ENCODE measurements at regions not wholly inside any gene's neighbourhood (a gene's known extent, or its start where the extent isn't known, plus 50 kb on each side); places are given as distances from the start of the nearest gene placed in this dataset.
"Not testable (repeated sequence)": the region's sequence is repeated elsewhere in the genome, so short reads cannot be mapped to it uniquely, and the experiment has no call there.

DNA sequence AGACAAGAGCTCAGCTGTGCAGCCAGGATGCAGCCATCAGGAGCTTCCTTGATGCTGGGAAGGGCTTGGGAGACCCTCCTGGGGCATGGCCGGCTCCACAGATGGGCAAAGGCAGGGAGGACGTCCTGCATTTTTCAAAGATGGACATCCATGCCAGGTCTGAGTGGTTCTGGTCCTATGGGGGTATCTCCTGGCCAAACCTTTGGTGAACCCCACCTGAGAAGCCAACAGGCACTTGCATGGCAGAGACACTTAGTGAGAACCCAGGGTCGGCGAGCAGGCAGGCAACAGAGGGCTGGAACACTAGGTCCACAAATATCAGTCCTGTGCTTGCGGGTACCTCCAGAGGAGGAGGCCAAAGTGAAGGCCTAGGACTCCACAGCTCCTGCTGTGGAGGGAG lies 70.0 kb downstream of the KCTD15 start:
- DNase-seq (ENCODE audit: low read depth in 2 of 2): no peak

DNA sequence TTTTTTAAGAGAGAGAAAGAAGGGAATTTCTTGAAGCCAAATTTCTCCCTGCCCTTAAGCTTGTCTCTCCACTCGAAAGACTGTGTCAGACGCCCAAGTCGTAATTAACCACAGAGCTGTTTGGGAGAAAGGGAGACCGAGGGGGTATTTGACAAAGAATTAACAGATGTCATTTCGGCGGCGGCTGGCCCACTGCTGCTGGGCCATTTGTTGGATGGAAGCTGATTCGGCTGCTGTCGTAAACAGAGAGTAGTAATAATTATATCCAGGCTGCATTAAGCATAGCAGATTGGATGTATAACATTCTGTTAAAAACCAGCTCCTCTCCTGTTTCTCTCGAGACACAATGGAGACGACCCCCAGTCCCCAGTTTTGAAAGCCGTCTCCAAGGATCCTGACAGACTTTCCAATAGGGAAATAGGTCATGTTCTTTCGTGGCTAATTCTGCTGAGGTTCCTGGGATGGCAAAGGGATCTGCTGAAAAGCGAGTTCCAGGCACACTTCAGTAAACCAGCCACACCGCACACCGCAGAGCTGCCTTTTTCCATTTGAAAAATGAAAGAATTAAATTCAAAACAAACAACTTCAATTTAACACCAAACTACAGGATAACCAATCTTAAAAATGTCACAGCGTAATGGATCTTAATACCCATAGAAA lies 71.5 kb downstream of the KCTD15 start:
- DNase-seq (ENCODE audit: low read depth in 2 of 2): no peak

DNA sequence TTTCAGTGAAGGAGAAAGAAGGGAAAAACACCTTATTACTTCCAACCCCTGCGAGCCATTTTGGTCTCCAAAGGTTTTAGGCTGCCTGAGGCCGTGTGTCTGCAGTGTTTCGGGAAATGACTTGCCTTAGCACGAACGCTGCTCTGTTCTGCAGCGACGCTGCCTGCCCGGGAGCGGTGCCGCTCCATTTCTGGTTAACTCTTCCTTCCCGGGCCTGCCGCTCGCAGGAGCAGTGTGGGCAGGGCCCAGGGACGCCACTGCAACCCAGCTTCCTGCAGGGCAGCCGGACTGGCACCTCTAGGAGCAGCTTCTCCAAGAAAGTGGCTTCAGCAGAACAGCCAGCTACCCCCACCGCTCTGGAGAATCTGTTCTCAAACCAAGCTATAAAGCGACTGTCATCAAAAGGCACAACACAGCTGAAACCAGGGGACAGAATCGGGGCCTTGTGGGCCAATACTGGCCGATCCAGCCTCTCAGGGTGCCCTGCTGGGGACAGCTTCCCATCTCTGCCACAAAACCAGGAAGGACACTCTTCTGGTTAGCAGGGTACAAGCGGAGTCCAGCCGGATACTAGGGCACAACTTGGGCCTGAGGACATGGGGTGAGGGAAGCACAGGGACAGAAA lies 72.2 kb downstream of the KCTD15 start:
- DNase-seq (ENCODE audit: low read depth in 2 of 2): no peak

DNA sequence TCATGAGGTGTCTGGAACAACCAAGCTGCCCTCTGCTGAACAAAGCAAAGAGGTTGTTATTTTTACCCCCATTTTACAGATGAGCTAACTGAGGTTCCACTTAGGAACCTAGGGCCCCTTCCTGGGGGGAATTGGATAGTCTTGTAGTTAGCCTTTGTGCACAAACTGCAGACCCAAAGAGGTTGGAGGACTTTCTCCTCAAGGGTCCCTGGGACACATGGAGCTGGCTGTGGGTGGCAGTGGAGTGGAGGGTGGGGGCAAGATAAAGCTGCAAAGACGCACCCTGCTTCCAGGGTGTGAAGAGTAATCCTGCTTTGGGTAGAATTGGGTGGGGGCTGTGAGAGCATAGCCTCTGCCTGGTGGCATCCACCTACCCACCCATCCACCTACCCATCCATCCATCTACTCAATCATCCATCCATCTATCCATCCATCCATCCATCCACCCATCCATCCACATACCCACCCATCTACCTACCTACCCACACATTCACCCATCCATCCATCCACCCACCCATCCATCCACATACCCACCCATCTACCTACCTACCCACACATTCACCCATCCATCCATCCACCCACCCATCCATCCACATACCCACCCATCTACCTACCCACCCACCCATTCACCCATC lies 73.7 kb downstream of the KCTD15 start:
- DNase-seq (ENCODE audit: low read depth in 2 of 2): not testable (repeated sequence)

DNA sequence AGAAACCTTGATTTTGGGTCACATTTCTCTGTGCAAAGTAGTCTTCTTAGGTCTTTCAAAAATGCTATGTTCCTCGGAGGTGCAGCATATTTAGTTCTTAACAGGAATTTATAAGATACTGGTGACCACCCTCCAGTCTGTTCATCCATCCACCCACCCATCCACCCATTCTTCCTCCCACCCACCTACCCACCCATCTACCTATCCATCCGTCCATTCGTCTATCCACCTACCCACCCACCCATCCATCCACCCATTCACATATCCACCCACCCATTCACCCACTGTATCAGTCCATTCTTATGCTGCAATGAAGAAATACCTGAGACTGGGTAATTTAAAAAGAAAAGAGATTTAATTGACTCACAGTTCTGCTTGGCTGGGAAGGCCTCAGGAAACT lies 74.9 kb downstream of the KCTD15 start:
- DNase-seq (ENCODE audit: low read depth in 2 of 2): no peak

DNA sequence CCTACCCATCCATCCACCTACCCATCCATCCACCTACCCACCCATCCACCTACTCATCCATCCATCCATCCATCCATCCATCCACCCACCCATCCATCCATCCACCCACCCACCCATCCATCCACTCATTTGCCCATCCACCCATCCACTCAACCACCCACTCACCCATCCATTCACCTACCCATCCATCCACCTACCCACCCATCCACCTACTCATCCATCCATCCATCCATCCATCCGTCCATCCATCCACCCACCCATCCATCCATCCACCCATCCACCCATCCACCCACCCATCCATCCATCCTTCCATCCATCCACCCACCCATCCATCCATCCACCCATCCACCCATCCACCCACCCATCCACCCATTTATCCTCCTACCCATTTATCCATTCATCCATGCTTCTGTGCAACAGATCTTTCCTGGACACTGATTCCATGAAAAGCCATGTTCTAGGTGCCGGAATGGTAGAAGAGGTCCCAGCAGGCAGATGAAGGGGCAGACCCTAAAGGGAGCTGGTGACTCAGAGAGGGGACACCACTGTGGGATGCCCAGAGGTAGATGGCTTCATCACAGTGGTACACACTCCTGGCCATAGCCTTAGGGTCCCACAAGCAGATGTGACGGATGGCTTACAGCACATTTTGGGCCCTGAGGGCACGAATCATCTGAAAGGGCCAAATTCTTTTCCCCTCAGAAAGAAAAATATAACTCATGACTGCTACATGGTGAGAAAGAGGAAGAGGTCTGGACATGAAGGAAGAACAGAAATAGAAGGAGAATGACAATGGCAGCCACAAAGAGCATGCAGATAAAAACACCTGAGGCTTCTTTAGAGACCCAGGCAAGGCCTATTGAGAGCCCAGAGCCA lies 76.0 kb downstream of the KCTD15 start:
- no peak for DNase-seq (ENCODE audit: low read depth in 2 of 2)

DNA sequence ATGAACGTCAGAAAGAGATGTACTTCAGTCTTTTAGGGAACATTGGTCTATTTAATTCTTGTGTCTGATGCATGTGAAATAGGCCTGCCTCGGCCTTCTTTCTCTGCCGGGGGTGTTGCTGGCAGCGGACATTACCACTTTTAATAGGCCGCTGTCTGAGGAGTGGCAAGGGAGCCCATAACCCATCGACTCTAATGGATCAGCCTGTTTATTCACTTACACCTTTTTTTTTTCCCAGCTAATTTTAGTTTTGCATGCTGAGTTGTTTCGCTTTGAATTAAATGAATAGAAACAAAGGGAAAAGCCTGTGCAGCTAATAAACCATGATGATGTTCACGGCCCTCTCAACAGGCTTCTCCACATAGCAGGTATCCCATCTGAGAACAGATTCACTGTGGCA lies 78.4 kb downstream of the KCTD15 start:
- no peak for DNase-seq (ENCODE audit: low read depth in 2 of 2)

DNA sequence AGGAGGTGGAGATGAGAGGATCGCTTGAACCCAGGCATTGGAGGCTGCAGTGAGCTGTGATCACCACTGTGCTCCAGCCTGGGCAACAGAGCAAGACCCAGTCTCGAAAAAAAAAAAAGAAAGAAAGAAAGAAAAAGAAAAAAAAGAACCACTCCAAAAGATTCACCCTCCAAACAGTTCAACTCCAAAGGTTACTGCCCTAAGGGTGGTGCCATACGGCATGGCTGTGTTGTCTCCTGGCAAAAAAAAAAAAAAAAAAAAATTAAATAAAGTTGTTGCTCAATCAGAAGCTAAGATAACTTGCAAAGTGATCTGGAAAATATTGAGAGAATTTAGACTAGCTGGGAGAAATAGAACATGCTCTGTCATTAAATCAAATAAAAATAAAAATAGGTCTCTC lies 79.5 kb downstream of the KCTD15 start:
- DNase-seq (ENCODE audit: low read depth in 2 of 2): no peak

DNA sequence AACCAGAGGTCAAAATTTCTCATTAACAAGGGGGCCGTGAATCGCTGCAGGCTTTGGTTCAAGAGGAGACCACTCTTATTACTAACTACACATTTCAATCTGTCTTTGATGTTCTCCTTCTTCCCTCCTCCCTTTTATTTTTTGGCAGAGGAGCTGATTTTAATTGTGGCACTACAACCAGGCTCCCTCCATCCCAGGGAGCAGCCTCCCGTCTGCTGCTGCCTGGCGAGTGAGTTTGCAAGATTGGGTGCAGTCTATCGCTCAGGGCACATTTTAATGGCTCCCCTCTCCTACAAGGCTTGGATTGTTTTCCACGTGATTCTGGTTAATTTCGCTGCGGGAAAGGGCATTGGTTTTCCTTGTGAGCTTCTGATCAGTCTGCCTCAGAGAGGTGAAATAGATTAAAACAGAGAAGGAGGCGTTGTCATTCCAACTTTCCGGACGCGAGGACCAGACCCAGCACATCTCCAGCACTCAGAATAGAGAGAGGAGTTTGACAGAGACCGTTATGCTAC lies 81.4 kb downstream of the KCTD15 start:
- no peak for DNase-seq (ENCODE audit: low read depth in 2 of 2)

DNA sequence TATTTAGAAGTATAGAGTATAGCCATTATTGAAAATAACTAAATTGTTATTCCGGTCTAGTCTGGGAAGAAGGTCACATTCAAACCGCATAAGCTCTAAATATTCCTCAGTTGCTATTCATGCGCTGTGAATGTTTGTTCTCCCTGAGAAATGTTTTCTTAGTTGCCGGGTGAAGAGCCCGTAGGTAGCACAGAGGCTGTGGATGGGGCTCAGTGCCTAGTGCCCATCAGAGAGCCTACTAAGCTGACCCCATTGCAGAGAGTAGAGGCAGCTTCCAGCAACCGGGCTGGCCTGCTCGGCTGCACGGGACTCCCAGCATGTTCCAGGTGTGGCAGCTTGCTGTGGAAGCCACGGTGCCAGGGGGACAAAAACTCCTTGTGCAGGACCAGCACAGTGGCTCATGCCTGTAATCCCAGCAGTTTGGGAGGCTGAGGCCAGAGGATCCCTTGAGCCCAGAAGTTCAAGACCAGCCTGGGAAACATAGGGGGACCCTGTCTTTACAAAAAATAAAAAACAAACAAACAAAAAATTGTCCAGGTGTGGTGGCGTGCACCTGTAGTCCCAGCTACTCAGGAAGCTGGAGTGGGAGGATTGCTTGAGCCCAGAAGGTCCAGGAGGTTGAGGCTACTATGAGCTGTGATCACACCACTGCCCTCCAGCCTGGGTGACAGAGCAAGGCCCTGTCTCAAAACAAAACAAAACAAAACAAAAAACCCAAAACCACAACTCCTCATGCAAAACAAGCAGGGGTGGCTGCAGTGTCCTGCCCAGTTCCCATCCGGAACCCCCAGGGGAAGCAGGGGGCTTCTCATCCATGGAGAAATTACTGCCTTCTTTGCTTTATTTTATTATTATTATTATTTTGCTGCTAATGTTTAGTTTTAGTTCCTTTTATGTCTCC lies 82.5 kb downstream of the KCTD15 start:
- DNase-seq (ENCODE audit: low read depth in 2 of 2): no peak

DNA sequence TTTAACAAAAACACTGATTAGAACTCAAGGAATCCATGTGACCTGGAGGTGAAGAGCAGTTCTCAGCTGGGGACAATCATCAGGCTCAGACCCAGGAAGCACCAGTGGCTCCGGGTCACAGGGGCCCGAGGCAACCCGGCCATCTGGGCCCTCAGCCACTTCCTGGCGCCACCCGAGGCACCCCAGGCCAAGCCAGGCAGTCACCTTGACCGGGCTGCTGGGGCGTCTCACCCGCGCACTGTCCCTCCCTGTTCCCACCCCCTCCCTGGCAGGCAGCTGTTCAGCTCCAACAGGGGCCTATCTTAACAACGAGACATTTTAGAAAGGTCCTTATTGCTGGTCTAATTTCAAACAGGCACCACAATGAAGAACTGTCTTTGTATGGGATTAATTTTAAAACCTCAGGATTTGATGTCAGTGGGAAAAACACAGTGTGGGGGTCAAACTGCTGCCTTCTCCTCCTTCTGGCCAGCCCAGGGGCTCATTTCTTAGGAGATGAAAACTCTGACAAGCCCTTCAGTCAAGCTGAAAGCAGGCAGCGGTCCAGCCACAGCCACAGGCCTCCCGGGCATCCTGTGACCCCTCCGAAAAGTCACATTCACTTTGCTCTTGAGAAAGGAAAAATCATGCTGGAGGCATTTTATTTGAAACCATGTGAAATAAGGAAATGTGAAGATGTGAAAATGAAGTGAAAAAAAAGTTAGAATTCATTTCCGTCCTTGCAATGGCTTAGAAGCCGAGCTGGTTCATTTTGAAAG lies 83.3 kb downstream of the KCTD15 start:
- DNase-seq (ENCODE audit: low read depth in 2 of 2): no peak

DNA sequence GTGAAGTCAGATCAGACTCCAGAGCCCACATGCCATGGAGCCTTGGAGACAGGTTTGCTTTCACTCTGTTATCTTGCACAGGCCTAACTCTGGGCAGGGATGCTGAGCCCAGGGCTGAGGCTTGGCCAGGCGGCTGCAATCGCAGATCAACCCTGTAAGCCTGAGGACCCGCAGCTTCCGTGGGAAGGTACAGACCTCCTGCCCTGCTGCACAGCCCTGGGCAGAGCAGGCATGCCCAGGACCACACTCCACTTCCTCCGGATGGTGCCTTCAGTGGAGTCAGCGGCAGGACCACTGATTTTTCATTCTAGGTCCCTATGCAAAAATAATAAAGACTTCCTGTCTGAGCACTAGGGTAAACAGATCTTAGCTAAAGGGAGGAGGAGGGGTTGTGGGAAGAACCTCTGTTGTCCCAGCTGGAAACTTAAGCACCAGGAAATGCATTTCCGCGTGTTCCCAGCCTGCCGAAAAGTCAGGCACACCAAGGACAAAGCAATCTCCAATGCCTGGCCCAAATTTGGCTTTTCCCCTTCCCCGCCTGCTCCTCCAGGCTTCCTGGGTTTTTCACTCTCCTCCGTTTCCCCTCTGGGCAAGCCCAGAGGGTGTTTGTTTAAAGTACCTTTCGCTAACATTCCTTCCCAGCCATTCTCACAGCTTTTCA lies 87.3 kb downstream of the KCTD15 start:
- DNase-seq (ENCODE audit: low read depth in 2 of 2): no peak

DNA sequence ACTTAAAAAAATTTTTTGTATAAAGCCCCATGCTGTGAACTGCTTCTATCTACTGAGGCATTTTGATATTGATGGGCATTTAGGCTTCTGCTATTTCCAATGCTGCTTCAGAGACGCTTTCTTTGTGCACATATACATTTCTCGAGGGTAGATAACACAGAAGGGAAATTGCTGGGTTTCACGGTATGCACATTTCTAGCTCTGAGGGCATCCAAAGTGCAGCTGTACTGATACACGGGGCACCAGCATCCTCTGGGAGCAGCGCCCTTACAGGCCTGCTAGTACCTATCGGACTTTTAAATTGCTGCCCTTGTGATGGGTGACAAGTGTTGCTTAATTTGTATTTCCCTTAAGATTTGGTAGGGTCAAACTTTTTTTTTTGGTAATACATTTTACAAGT lies 88.6 kb downstream of the KCTD15 start:
- no peak for DNase-seq (ENCODE audit: low read depth in 2 of 2)

DNA sequence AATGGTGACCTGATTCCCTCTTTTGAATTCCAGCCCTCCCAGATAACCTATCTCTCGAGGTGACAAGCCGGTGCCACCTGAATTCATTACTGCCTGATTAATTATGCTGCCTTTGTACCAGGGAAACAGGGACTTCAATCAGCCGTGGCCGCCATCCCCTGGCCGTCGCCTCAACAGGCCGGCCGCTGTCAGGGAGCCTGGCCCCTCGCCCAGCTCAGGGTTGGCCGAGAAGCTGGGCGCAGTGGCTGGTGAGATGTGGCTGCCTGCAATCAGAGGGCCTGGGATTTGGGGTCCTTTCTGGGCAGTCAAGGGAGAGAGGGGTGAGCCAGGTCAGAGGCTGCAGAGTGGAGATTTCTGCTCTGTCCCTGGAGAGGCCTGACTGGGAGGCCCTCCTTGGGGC lies 91.2 kb downstream of the KCTD15 start:
- DNase-seq (ENCODE audit: low read depth in 2 of 2): no peak

DNA sequence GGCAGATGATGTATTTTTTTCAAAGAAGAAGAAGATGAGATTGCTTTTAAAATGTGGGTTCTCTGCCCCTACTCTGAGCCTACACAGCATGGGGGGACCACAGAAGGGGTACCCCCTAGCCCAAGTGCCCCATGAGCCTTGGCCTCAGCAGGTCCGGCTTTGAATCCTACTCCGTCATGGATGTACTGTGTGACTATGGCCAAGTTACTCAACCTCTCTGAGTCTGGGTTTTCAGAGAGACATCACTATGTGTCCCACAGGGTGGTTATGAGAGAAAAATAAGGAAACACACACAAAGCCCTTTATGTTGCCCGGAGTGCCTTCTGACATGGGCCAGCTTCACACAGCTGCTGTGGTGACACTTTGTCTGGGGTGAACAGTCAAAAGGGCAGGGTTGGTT lies 92.0 kb downstream of the KCTD15 start:
- no peak for DNase-seq (ENCODE audit: low read depth in 2 of 2)

DNA sequence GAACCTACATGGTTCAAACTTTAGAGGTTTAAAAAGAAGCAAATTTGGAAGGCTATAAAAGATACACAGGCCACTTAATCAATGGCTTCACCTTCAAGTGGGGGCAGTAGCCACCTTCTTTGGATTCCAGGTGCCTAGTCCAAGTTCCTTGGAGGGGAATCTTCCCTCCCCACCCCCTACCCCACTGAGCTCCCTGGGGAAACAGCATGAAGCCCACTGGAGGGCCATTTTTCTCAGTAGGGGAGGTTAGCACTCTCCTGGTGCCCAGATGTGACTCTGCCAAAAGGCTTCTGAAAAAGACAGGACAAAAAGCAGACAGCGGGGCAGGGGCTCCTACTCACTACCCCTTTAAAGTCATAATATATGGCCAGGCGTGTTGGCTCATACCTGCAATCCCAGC lies 93.9 kb downstream of the KCTD15 start:
- no peak for DNase-seq (ENCODE audit: low read depth in 2 of 2)

DNA sequence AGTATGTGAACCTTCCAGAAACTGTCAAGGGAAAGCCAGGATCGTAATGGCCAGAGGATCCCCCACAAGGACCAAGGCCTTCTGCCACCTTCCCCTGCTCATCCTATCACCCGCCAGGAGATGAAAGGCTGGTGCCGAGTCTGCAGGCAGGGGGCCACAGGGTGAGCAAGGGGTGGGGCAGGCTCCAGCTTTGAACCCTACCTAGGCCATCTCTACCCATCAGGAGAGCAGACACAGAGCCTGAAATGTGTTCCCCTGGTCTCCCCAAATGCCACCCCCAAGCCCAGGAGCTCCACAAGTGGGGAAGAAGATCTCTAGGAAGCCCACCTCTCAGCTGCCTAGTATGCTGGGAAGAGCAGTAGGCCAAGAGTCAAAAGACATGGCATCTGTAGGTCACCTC lies 95.1 kb downstream of the KCTD15 start:
- DNase-seq (ENCODE audit: low read depth in 2 of 2): no peak

DNA sequence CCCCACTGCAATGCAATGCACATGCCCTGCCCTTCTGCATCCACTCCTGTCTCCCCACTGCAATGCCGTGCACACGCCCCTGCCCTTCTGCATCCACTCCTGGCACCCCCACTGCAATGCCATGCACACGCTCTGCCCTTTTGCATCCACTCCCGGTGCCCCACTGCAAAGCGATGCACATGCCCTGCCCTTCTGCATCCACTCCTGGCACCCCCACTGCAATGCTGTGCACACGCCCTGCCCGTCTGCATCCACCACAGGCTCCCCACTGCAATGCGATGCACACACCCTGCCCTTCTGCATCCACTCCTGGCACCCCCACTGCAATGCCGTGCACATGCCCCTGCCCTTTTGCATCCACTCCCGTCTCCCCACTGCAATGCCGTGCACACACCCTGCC lies 98.1 kb downstream of the KCTD15 start:
- DNase-seq (ENCODE audit: low read depth in 2 of 2): no peak

DNA sequence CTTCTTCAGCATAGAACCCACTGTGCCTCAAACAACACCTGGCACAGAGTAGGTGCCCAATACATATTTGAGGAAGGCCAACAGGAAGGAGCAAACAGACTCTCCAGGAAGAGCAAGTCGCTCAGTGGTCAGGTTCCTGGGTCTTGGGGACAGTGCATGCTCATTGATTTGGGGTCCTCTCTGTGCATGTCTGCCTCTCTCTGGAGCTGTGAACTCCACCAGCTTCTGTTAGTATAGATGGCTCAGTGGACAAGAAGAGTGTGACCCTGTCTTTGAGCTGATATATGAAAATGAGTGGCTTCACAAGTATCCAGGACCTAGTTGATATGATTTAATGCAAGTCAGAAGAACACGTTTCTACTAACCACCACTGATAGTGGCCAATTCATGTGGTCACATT lies 98.7 kb downstream of the KCTD15 start:
- no peak for DNase-seq (ENCODE audit: low read depth in 2 of 2)
